ENCODE measurements at regions not wholly inside any gene's neighbourhood (a gene's known extent, or its start where the extent isn't known, plus 50 kb on each side); places are given as distances from the start of the nearest gene placed in this dataset.

GRCh38 chr3:99522147-99522546 lies 116.2 kb upstream of the COL8A1 start:
- TF ChIP-seq, protein P1, sequence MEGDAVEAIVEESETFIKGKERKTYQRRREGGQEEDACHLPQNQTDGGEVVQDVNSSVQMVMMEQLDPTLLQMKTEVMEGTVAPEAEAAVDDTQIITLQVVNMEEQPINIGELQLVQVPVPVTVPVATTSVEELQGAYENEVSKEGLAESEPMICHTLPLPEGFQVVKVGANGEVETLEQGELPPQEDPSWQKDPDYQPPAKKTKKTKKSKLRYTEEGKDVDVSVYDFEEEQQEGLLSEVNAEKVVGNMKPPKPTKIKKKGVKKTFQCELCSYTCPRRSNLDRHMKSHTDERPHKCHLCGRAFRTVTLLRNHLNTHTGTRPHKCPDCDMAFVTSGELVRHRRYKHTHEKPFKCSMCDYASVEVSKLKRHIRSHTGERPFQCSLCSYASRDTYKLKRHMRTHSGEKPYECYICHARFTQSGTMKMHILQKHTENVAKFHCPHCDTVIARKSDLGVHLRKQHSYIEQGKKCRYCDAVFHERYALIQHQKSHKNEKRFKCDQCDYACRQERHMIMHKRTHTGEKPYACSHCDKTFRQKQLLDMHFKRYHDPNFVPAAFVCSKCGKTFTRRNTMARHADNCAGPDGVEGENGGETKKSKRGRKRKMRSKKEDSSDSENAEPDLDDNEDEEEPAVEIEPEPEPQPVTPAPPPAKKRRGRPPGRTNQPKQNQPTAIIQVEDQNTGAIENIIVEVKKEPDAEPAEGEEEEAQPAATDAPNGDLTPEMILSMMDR (IDR thresholded peaks at IDR 0.05; ENCODE audit: borderline replicate concordance) = no peak
- no peak overlapping the region for H3K27ac ChIP-seq (replicated peaks)
- no peaks in the 10 kb centered on the region for H3K4me1 ChIP-seq
- H3K4me3 ChIP-seq = no peak overlapping the region
- DNase-seq = no peak
- H3K27me3 ChIP-seq (ENCODE audit: low read depth) = no peaks in the 10 kb centered on the region
- H3K9me3 ChIP-seq (replicated peaks) = no peaks in the 10 kb centered on the region
- intact Hi-C loops (cut with micrococcal nuclease) = no loop called here
- H3K36me3 ChIP-seq = no peaks in the 10 kb centered on the region

- intact Hi-C loops (cut with micrococcal nuclease) = no loop called here
- H3K4me3 ChIP-seq = no peak overlapping the region
- no peak overlapping the region for H3K27ac ChIP-seq (replicated peaks)
- no peaks in the 10 kb centered on the region for H3K36me3 ChIP-seq
- no peaks in the 10 kb centered on the region for H3K4me1 ChIP-seq
- no peak for DNase-seq
- no peaks in the 10 kb centered on the region for H3K27me3 ChIP-seq (ENCODE audit: low read depth)
- H3K9me3 ChIP-seq (replicated peaks) = no peaks in the 10 kb centered on the region
- TF ChIP-seq, protein P1 (IDR thresholded peaks at IDR 0.05; ENCODE audit: borderline replicate concordance) = no peak
Observed at GRCh38 chr3:99521551-99521950, 116.8 kb upstream of the COL8A1 start.

DNA sequence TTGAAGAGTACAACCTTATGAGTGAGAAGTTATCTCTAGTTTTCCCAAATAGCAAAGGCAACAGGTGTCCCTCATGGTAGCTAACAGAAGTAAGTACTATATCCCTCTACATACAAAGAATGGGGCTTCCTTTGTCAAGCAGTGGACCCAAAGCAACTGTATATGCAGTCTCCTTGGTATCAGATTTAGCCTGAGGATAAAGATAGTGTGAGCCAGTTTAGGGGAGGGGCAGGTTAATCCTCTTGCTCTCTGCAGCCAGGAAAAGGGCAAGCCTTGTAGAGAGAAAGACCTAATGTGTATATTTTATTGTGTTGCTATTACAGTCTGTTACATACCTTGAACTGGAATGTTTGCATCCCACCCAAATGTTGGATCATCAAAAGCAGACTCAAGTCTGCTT lies 117.9 kb upstream of the COL8A1 start:
- DNase-seq = no peak
- H3K4me3 ChIP-seq = no peak overlapping the region
- no peaks in the 10 kb centered on the region for H3K27me3 ChIP-seq (ENCODE audit: low read depth)
- no peaks in the 10 kb centered on the region for H3K36me3 ChIP-seq
- TF ChIP-seq, protein P1 (IDR thresholded peaks at IDR 0.05; ENCODE audit: borderline replicate concordance) = no peak
- H3K9me3 ChIP-seq (replicated peaks) = no peaks in the 10 kb centered on the region
- H3K4me1 ChIP-seq = no peaks in the 10 kb centered on the region
- intact Hi-C loops (cut with micrococcal nuclease) = no loop called here
- H3K27ac ChIP-seq (replicated peaks) = no peak overlapping the region

DNA sequence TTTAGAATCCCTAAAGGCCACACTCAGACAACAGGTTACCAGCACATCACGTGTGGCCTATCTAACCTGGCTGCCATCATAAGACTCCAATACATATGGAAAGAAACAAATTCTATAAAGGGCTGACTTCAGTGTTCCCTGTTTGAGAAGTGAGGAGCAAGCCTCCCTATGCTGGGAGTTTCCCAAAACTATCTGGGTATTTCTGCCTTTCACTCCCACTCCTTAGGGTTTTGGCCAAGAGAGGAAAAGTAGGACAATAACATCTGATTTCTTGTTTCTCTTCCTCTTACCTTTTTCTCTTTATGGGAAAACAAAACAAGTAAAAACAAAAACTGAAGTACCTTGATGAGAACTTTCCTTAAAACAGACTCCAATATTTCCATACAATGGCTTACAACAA lies 121.5 kb upstream of the COL8A1 start:
- H3K27ac ChIP-seq (replicated peaks) = no peak overlapping the region
- H3K9me3 ChIP-seq (replicated peaks) = no peaks in the 10 kb centered on the region
- H3K4me3 ChIP-seq = no peak overlapping the region
- intact Hi-C loops (cut with micrococcal nuclease) = no loop called here
- TF ChIP-seq, protein P1 (IDR thresholded peaks at IDR 0.05; ENCODE audit: borderline replicate concordance) = no peak
- H3K4me1 ChIP-seq = no peaks in the 10 kb centered on the region
- H3K27me3 ChIP-seq (ENCODE audit: low read depth) = no peaks in the 10 kb centered on the region
- H3K36me3 ChIP-seq = no peaks in the 10 kb centered on the region
- no peak for DNase-seq

- H3K27ac ChIP-seq (replicated peaks) = no peak overlapping the region
- no peak for DNase-seq
- TF ChIP-seq, protein P1 (IDR thresholded peaks at IDR 0.05; ENCODE audit: borderline replicate concordance) = no peak
- no peaks in the 10 kb centered on the region for H3K36me3 ChIP-seq
- H3K4me3 ChIP-seq = no peak overlapping the region
- no peaks in the 10 kb centered on the region for H3K9me3 ChIP-seq (replicated peaks)
- no peaks in the 10 kb centered on the region for H3K4me1 ChIP-seq
- H3K27me3 ChIP-seq (ENCODE audit: low read depth) = no peaks in the 10 kb centered on the region
- intact Hi-C loops (cut with micrococcal nuclease) = no loop called here
Observed at GRCh38 chr3:99515891-99516290, 122.5 kb upstream of the COL8A1 start.

- DNase-seq = no peak
- no peak overlapping the region for H3K4me3 ChIP-seq
- H3K4me1 ChIP-seq = peaks cover 24% of the 10 kb centered on the region
- no peaks in the 10 kb centered on the region for H3K36me3 ChIP-seq
- no peaks in the 10 kb centered on the region for H3K27me3 ChIP-seq (ENCODE audit: low read depth)
- intact Hi-C loops (cut with micrococcal nuclease) = no loop called here
- H3K9me3 ChIP-seq (replicated peaks) = no peaks in the 10 kb centered on the region
- TF ChIP-seq, protein P1 (IDR thresholded peaks at IDR 0.05; ENCODE audit: borderline replicate concordance) = no peak
- H3K27ac ChIP-seq (replicated peaks) = no peak overlapping the region
Observed at GRCh38 chr3:99509224-99509623, 129.2 kb upstream of the COL8A1 start.

All from left ventricle myocardium inferior (tissue), 1 donor.